Suprapubic skin (tissue), 4 donors: ENCODE measurements at regions not wholly inside any gene's neighbourhood (a gene's known extent, or its start where the extent isn't known, plus 50 kb on each side); places are given as distances from the start of the nearest gene placed in this dataset.

Experiments
- DNase-seq, 2 donors: peaks; one replicate each; pipeline ENCODE4 v3.0.0-alpha.2; 2019; ENCODE audit warnings: low spot score in 2 of 2
- H3K27ac ChIP-seq: fragments of 200-600 bp; sonication (generic); one replicate; pipeline ENCODE4 v1.5.1; 2019
- H3K27me3 ChIP-seq: fragments of 200-600 bp; sonication (generic); one replicate; pipeline ENCODE4 v1.5.1; 2019
- H3K36me3 ChIP-seq: fragments of 200-600 bp; sonication (generic); one replicate; pipeline ENCODE4 v1.5.1; 2019
- H3K4me1 ChIP-seq: fragments of 200-600 bp; sonication (generic); one replicate; pipeline ENCODE4 v1.5.1; 2019
- H3K4me3 ChIP-seq: fragments of 200-600 bp; sonication (generic); one replicate; pipeline ENCODE4 v1.5.1; 2019; ENCODE audit warnings: mild to moderate bottlenecking
- H3K9me3 ChIP-seq: fragments of 200-600 bp; sonication (generic); one replicate; pipeline ENCODE4 v1.5.1; 2019
- CTCF ChIP-seq, 2 donors: fragments of 200-600 bp in 1 of 2; fragments of 450-650 bp in 1 of 2; sonication (generic) in 1 of 2; IDR thresholded peaks; one replicate each; pipeline ENCODE4 v1.5.1; 2016 to 2019; ENCODE audit warnings: antibody characterized with exemption in 2 of 2, mild to moderate bottlenecking in 1 of 2, moderate library complexity in 1 of 2
- EP300 ChIP-seq: sonication (generic); formaldehyde crosslinking; IDR thresholded peaks from one replicate; pipeline ENCODE4 v1.6.1; 2017; ENCODE audit warnings: antibody characterized with exemption
- POLR2A ChIP-seq, 2 donors: fragments of 450-650 bp; IDR thresholded peaks; one replicate each; pipeline ENCODE4 v1.6.1; 2017; ENCODE audit warnings: antibody characterized with exemption in 2 of 2, mild to moderate bottlenecking in 2 of 2, moderate library complexity in 2 of 2
- POLR2AphosphoS5 ChIP-seq, 3 donors: sonication (generic); formaldehyde crosslinking; IDR thresholded peaks; one replicate each; pipeline ENCODE4 v1.6.1; 2017; ENCODE audit warnings: antibody characterized with exemption in 3 of 3
- WGBS: methylation state at CpG from one replicate; pipeline ENCODE4 v1.1.5; 2018; 5-methylcytosine and 5-hydroxymethylcytosine counted together

- no peaks in the 10 kb centered on the region for H3K9me3 ChIP-seq
- no peaks in the 10 kb centered on the region for H3K36me3 ChIP-seq
- TF ChIP-seq CTCF (IDR thresholded peaks at IDR 0.05): no peak
- TF ChIP-seq POLR2A (IDR thresholded peaks at IDR 0.05): no peak
- no peak for TF ChIP-seq POLR2AphosphoS5 (IDR thresholded peaks at IDR 0.05)
- TF ChIP-seq EP300: no peak
- H3K27me3 ChIP-seq: no peaks in the 10 kb centered on the region
- no peak for DNase-seq
- no peak overlapping the region for H3K27ac ChIP-seq
- H3K4me3 ChIP-seq: no peak overlapping the region
- WGBS: 55% methylated on average over 4 of the region's 4 CpGs
- H3K4me1 ChIP-seq: no peaks in the 10 kb centered on the region
These were observed 189.9 kb upstream of the NWD2 start for GRCh38 chr4:37054531-37055077.

- no peak overlapping the region for H3K4me3 ChIP-seq
- no peaks in the 10 kb centered on the region for H3K4me1 ChIP-seq
- TF ChIP-seq EP300 (no peak), POLR2AphosphoS5 (IDR thresholded peaks at IDR 0.05) (no peak), CTCF (IDR thresholded peaks at IDR 0.05) (no peak), POLR2A (IDR thresholded peaks at IDR 0.05) (no peak)
- no peak for DNase-seq
- no peaks in the 10 kb centered on the region for H3K27me3 ChIP-seq
- H3K27ac ChIP-seq: no peak overlapping the region
- no peaks in the 10 kb centered on the region for H3K36me3 ChIP-seq
- no peaks in the 10 kb centered on the region for H3K9me3 ChIP-seq
- 69% methylated on average over 4 of the region's 4 CpGs for WGBS
These were observed 185.7 kb upstream of the NWD2 start for GRCh38 chr4:37058826-37059225.

- Histone ChIP-seq H3K27me3 (no peaks in the 10 kb centered on the region), H3K27ac (no peak overlapping the region), H3K36me3 (no peaks in the 10 kb centered on the region), H3K9me3 (no peaks in the 10 kb centered on the region), H3K4me1 (no peaks in the 10 kb centered on the region), H3K4me3 (no peak overlapping the region)
- WGBS: 48% methylated on average over 2 of the region's 2 CpGs
- TF ChIP-seq CTCF (IDR thresholded peaks at IDR 0.05): no peak
- TF ChIP-seq POLR2A (IDR thresholded peaks at IDR 0.05): no peak
- no peak for TF ChIP-seq EP300
- TF ChIP-seq POLR2AphosphoS5 (IDR thresholded peaks at IDR 0.05): no peak
- no peak for DNase-seq
These were observed 178.4 kb upstream of the NWD2 start for GRCh38 chr4:37066159-37066558.

GRCh38 chr4:37068580-37068979, 176.0 kb upstream of the NWD2 start:
- Histone ChIP-seq H3K4me3 (no peak overlapping the region), H3K36me3 (no peaks in the 10 kb centered on the region), H3K27me3 (no peaks in the 10 kb centered on the region), H3K4me1 (no peaks in the 10 kb centered on the region), H3K27ac (no peak overlapping the region), H3K9me3 (no peaks in the 10 kb centered on the region)
- 64% methylated on average over 5 of the region's 5 CpGs for WGBS
- no peak for DNase-seq
- no peak for TF ChIP-seq CTCF (IDR thresholded peaks at IDR 0.05)
- no peak for TF ChIP-seq POLR2A (IDR thresholded peaks at IDR 0.05)
- TF ChIP-seq POLR2AphosphoS5 (IDR thresholded peaks at IDR 0.05): no peak
- no peak for TF ChIP-seq EP300

- no peaks in the 10 kb centered on the region for H3K4me1 ChIP-seq
- H3K9me3 ChIP-seq: no peaks in the 10 kb centered on the region
- DNase-seq: no peak
- H3K27ac ChIP-seq: no peak overlapping the region
- no peaks in the 10 kb centered on the region for H3K27me3 ChIP-seq
- H3K4me3 ChIP-seq: no peak overlapping the region
- 70% methylated on average over 5 of the region's 5 CpGs for WGBS
- H3K36me3 ChIP-seq: no peaks in the 10 kb centered on the region
- no peak for TF ChIP-seq CTCF (IDR thresholded peaks at IDR 0.05)
- TF ChIP-seq POLR2AphosphoS5 (IDR thresholded peaks at IDR 0.05): no peak
- no peak for TF ChIP-seq POLR2A (IDR thresholded peaks at IDR 0.05)
- no peak for TF ChIP-seq EP300
These were observed 174.5 kb upstream of the NWD2 start for GRCh38 chr4:37070041-37070440.
